AG04450 (cell line): ENCODE measurements at regions not wholly inside any gene's neighbourhood (a gene's known extent, or its start where the extent isn't known, plus 50 kb on each side); places are given as distances from the start of the nearest gene placed in this dataset.

Experiments
- CTCF ChIA-PET: fragments of 300-600, 350-600 bp; formaldehyde crosslinking; extraction: SDS; loops from one replicate; lab custom pipeline; 2022; ENCODE audit warnings: antibody characterized with exemption, inconsistent platforms; lab: Charles Lee
- POLR2A ChIA-PET: fragments of 350-600 bp; formaldehyde crosslinking; extraction: SDS; loops from one replicate; lab custom pipeline; 2021; ENCODE audit warnings: antibody characterized with exemption, inconsistent platforms; lab: Yijun Ruan, JAX
- DNase-seq: peaks from one replicate; pipeline ENCODE4 v3.0.0-alpha.2; 2011; ENCODE audit warnings: low read depth, low spot score
- H3K27ac ChIP-seq: one replicate; pipeline ENCODE4 v1.5.1; 2012; ENCODE audit warnings: low read depth, low read length, control low read depth
- H3K27me3 ChIP-seq: one replicate; pipeline ENCODE4 v1.6.0; 2012; ENCODE audit warnings: low read length; ENCODE audit not compliant: control insufficient read depth, insufficient read depth
- H3K4me3 ChIP-seq: 2 replicates; pipeline ENCODE4 v1.5.1; 2011; ENCODE audit warnings: mild to moderate bottlenecking, low read depth, low read length, control low read depth
- H3K9me3 ChIP-seq: 2 replicates; pipeline ENCODE4 v1.5.1; 2012; ENCODE audit warnings: low read length; ENCODE audit not compliant: control insufficient read depth, insufficient read depth
- TF ChIP-seq, protein P1 (sequence below): IDR thresholded peaks from 2 replicates; pipeline ENCODE4 v1.5.1; 2011; ENCODE audit warnings: low read depth, low read length, control low read depth, inconsistent platforms

DNA sequence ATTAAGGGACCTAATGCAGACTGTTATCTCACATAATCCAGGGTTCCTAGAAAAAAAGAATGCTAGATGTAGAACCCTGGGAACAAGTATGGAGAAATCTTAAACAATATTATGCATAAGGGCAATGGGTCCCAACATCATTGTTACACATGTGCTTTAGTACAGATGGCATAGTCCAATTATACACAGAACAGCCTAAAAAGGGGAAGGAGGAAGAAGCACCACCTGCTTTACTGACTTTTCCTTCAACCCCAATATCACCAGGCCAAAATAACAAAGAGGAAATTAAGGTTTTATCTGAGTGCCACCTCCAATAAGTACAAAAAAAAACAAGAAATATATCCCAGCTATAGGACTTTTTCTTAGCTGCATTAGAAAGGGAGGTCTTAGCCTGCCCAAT lies 211.9 kb downstream of the RPS4Y2 start:
- Histone ChIP-seq H3K27ac (no peak overlapping the region), H3K4me3 (no peak overlapping the region), H3K27me3 (no peaks in the 10 kb centered on the region), H3K9me3 (no peaks in the 10 kb centered on the region)
- DNase-seq: no peak
- ChIA-PET POLR2A (no interaction called here), CTCF (no interaction called here)
- TF ChIP-seq, protein P1, sequence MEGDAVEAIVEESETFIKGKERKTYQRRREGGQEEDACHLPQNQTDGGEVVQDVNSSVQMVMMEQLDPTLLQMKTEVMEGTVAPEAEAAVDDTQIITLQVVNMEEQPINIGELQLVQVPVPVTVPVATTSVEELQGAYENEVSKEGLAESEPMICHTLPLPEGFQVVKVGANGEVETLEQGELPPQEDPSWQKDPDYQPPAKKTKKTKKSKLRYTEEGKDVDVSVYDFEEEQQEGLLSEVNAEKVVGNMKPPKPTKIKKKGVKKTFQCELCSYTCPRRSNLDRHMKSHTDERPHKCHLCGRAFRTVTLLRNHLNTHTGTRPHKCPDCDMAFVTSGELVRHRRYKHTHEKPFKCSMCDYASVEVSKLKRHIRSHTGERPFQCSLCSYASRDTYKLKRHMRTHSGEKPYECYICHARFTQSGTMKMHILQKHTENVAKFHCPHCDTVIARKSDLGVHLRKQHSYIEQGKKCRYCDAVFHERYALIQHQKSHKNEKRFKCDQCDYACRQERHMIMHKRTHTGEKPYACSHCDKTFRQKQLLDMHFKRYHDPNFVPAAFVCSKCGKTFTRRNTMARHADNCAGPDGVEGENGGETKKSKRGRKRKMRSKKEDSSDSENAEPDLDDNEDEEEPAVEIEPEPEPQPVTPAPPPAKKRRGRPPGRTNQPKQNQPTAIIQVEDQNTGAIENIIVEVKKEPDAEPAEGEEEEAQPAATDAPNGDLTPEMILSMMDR: no peak

GRCh38 chrY:20968237-20968636 lies 212.3 kb downstream of the RPS4Y2 start:
- POLR2A ChIA-PET: no interaction called here
- CTCF ChIA-PET: no interaction called here
- no peak for DNase-seq
- H3K4me3 ChIP-seq: no peak overlapping the region
- H3K27ac ChIP-seq: no peak overlapping the region
- TF ChIP-seq, protein P1: no peak
- no peaks in the 10 kb centered on the region for H3K27me3 ChIP-seq
- no peaks in the 10 kb centered on the region for H3K9me3 ChIP-seq

DNA sequence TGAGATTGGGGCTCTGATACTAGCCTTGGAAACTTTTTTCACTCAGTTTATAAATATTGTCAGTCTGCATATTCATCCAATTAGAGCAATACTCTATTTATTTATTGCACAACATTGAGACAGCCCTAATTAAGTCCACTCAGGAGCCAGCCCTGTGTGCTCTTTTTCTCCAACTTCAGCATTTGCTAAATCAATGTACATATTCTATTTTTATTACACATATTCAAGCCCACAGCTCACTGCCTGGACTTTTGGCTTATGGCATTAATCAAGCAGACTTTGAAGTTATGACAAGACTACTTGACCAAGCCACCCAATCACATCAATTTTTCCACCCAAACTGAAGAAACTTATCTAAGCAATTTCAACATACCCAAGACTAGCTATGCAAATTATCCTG lies 215.5 kb downstream of the RPS4Y2 start:
- ChIA-PET CTCF (no interaction called here), POLR2A (no interaction called here)
- Histone ChIP-seq H3K27me3 (no peaks in the 10 kb centered on the region), H3K4me3 (no peak overlapping the region), H3K9me3 (no peaks in the 10 kb centered on the region), H3K27ac (no peak overlapping the region)
- DNase-seq: no peak
- TF ChIP-seq, protein P1: no peak

- CTCF ChIA-PET: no interaction called here
- H3K27me3 ChIP-seq: no peaks in the 10 kb centered on the region
- H3K9me3 ChIP-seq: peaks cover 3% of the 10 kb centered on the region; the same call in 1 of the 2 replicates
- H3K4me3 ChIP-seq: no peak overlapping the region
- TF ChIP-seq, protein P1: no peak
- POLR2A ChIA-PET: no interaction called here
- DNase-seq: no peak
- no peak overlapping the region for H3K27ac ChIP-seq
Measured at GRCh38 chrY:20986037-20986436, 230.1 kb downstream of the RPS4Y2 start.

DNA sequence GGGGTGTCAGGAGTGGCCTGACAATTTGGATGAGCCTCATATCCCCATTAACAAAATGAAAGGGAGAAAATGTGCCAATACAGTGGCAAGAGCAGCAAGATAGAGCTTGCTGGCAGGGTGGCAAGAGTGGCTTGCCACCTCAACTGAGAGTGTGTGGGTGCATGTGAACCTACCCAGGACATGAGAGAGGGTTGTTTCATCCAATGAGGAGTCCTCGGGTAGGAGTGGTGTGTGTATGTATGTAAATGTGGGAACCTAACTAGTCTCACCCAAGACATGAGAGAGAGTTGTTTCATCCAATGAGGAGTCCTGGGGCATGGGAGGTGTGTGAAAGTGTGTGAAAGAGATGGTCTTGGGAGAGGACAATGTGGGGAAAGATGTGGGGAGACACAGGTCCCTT lies 234.2 kb downstream of the RPS4Y2 start:
- H3K27me3 ChIP-seq: no peaks in the 10 kb centered on the region
- DNase-seq: no peak
- TF ChIP-seq, protein P1: no peak
- ChIA-PET CTCF (no interaction called here), POLR2A (no interaction called here)
- H3K4me3 ChIP-seq: no peak overlapping the region
- no peak overlapping the region for H3K27ac ChIP-seq
- peaks cover 3% of the 10 kb centered on the region; the same call in 1 of the 2 replicates for H3K9me3 ChIP-seq
